ENCODE measurements at regions not wholly inside any gene's neighbourhood (a gene's known extent, or its start where the extent isn't known, plus 50 kb on each side); places are given as distances from the start of the nearest gene placed in this dataset.

- no peak for TF ChIP-seq CTCF (IDR thresholded peaks at IDR 0.05)
Observed at GRCh38 chr20:21575981-21576740, 62.3 kb upstream of the NKX2-2 start.

DNA sequence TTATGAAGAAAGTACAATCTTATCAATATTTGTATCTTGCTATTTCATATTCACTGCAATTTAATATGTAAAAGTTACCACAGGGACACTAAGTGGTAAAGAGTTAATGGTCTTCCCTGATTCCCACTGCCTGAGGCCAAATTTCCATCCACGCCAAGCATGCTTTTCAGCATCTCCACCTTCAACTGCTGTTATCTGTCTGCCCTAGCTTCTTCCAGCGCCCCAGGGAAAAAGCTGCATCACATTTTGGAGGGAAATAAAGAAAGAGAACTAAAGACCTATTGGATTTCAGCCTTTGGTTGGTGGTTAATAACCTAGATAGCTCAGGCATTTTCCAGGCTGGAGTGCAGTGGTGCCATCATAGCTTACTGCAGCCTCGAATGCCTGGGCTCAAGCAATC is 61.3 kb upstream of the NKX2-2 start:
- TF ChIP-seq CTCF (IDR thresholded peaks at IDR 0.05) = no peak

DNA sequence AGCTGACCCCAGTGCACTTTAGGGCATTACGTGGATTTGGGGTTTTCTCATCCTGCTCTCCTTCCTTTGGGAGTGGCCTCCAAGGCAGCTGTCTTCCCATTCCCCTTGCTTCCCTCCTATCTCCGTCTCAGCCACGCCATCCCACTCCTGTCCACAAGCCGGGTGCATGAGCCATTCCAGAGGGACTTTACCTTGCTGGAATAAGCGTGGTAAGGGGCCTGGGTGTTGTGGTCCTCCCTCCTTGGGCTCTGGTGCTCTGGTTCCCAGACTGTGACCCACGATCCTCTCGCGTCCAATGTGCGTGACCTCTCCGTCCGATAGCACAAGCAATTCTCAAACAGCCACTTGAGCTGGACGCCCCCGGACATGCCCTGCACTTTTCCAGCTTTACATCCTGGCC is 60.6 kb upstream of the NKX2-2 start:
- TF ChIP-seq CTCF (IDR thresholded peaks at IDR 0.05) = no peak

DNA sequence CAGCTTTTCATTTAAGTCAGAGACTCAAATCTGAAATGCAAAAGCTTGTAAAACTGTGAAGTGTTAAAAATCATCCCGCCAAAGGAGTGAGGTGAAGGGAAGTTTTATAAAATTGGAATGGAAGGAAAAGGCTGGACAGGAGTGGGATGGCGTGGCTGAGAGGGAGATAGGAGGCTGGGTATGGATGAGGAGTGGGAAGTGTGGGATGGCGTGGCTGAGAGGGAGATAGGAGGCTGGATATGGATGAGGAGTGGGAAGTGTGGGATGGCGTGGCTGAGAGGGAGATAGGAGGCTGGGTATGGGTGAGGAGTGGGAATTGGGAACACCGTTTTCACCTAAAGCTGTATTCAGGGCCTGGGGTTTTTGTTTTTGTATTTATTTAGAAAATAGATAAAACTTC is 59.4 kb upstream of the NKX2-2 start:
- TF ChIP-seq CTCF (IDR thresholded peaks at IDR 0.05) = no peak

DNA sequence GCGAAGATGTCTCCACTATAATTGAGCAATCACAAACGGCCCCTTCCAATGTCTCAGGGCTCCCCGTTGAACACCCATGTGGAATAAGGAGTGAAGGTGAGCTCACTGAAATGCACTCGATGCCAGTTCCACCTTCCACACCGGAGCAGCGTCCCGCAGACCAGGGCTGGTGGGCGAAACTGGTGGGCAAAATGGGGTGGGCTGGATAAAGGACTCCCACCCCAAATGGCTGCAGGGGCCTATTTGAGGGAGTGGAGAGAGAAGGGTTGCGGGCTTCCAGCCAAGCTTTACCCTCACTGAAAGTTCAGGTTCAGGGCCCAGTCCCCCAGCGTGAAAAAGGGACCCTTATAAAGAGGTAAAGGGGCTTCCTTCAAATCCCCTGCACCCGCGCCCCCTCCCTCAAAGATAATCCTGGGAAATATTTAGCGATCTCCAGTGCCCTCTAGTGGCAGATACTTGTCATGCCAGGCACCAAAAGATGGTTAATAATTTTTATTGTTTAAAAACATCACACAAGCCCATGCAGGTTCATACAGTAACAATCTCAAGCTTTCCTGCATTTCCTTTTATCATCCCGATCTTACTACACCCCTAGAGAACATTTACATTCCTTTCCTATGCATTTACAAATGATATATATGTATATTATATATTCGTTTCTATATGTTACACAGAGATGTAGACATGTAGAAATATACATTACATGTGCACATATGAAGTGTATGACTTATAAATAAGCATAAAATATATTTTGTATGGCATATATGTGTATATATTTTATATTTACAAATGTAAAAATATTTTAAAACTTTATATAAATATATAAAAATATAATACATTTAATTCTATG is 58.2 kb upstream of the NKX2-2 start:
- peak; percentile 92 for TF ChIP-seq CTCF (IDR thresholded peaks at IDR 0.05)

GRCh38 chr20:21570285-21570992 is 56.6 kb upstream of the NKX2-2 start:
- TF ChIP-seq CTCF (IDR thresholded peaks at IDR 0.05) = no peak

- TF ChIP-seq CTCF (IDR thresholded peaks at IDR 0.05) = no peak
Observed at GRCh38 chr20:21569586-21569985, 55.7 kb upstream of the NKX2-2 start.
